PC-9 (cell line): ENCODE measurements at regions not wholly inside any gene's neighbourhood (a gene's known extent, or its start where the extent isn't known, plus 50 kb on each side); places are given as distances from the start of the nearest gene placed in this dataset.

ENCODE experiments used
- EZH2 ChIP-seq: fragments of 200-600 bp; sonication (generic); IDR thresholded peaks from 2 replicates; pipeline ENCODE4 v1.8.0; 2017; ENCODE audit warnings: antibody characterized with exemption, low read depth
- TF ChIP-seq, protein P1 (sequence below): fragments of 200-600 bp; sonication (generic); conservative IDR thresholded peaks from 2 replicates; pipeline ENCODE4 v1.6.1; 2017; ENCODE audit warnings: mixed run types, antibody characterized with exemption, mild to moderate bottlenecking, moderate library complexity

DNA sequence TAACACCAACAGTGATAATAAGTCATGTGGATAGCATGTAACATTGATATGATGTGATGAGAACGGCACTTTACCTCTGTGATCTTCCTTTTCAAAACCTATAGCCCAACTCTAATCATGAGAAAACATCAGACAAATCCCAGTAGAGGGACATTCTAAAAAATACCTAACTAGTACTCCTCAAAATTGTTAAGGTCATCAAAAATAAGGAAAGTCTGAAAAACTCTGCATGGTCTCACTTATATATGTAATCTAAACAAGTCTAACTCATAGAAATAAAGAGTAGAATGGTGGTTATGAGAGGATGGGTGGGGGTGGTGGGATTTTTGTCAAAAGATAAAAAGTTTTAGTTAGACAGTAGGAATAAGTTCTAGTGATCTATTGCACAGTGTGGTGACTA is 243.9 kb upstream of the GRIA3 start:
- no peak for TF ChIP-seq EZH2
- TF ChIP-seq, protein P1, sequence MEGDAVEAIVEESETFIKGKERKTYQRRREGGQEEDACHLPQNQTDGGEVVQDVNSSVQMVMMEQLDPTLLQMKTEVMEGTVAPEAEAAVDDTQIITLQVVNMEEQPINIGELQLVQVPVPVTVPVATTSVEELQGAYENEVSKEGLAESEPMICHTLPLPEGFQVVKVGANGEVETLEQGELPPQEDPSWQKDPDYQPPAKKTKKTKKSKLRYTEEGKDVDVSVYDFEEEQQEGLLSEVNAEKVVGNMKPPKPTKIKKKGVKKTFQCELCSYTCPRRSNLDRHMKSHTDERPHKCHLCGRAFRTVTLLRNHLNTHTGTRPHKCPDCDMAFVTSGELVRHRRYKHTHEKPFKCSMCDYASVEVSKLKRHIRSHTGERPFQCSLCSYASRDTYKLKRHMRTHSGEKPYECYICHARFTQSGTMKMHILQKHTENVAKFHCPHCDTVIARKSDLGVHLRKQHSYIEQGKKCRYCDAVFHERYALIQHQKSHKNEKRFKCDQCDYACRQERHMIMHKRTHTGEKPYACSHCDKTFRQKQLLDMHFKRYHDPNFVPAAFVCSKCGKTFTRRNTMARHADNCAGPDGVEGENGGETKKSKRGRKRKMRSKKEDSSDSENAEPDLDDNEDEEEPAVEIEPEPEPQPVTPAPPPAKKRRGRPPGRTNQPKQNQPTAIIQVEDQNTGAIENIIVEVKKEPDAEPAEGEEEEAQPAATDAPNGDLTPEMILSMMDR: no peak
